Neuronal stem cell (in vitro differentiated cells): ENCODE measurements at regions not wholly inside any gene's neighbourhood (a gene's known extent, or its start where the extent isn't known, plus 50 kb on each side); places are given as distances from the start of the nearest gene placed in this dataset.
A peak's percentile ranks its signal among the peaks of the same experiment; 100 is the strongest.

ENCODE experiments used
- DNase-seq: peaks from one replicate; pipeline ENCODE4 v3.0.0-alpha.2; 2013; ENCODE audit warnings: low spot score
- H2AFZ ChIP-seq: one replicate; pipeline ENCODE4 v1.6.1; 2013; ENCODE audit warnings: mild to moderate bottlenecking, low read length, inconsistent platforms
- H2AK5ac ChIP-seq: 2 replicates; pipeline ENCODE4 v1.6.1; 2013; ENCODE audit warnings: low read depth, mild to moderate bottlenecking, inconsistent platforms, low read length, moderate library complexity, mixed read lengths
- H2BK120ac ChIP-seq: 2 replicates; pipeline ENCODE4 v1.6.1; 2013; ENCODE audit warnings: low read depth, mild to moderate bottlenecking, inconsistent platforms, low read length, moderate library complexity, mixed read lengths
- H2BK12ac ChIP-seq: one replicate; pipeline ENCODE4 v1.6.1; 2013; ENCODE audit warnings: low read length, inconsistent platforms
- H2BK15ac ChIP-seq: 2 replicates; pipeline ENCODE4 v1.6.1; 2013; ENCODE audit warnings: mild to moderate bottlenecking, low read length, inconsistent platforms, mixed read lengths
- H2BK5ac ChIP-seq: one replicate; pipeline ENCODE4 v1.6.1; 2013; ENCODE audit warnings: inconsistent platforms, mild to moderate bottlenecking, low read length, moderate library complexity
- H3K14ac ChIP-seq: one replicate; pipeline ENCODE4 v1.6.1; 2013; ENCODE audit warnings: low read length, inconsistent platforms
- H3K18ac ChIP-seq: 2 replicates; pipeline ENCODE4 v1.6.1; 2013; ENCODE audit warnings: low read length, inconsistent platforms
- H3K23ac ChIP-seq: 2 replicates; pipeline ENCODE4 v1.6.1; 2013; ENCODE audit warnings: low read depth, mild to moderate bottlenecking, mixed read lengths, low read length, inconsistent platforms; ENCODE audit not compliant: poor library complexity
- H3K27ac ChIP-seq: replicated peaks from 3 replicates; pipeline ENCODE4 v1.5.1; 2013; ENCODE audit warnings: low read length, inconsistent platforms
- H3K27me3 ChIP-seq, 3 experiments: 2 replicates each; pipeline ENCODE4 v1.6.1; 2013; ENCODE audit warnings: low read length in 3 of 3, mild to moderate bottlenecking in 2 of 3, inconsistent platforms in 1 of 3, low read depth in 1 of 3, mixed read lengths in 1 of 3, moderate library complexity in 1 of 3; ENCODE audit not compliant: control insufficient read depth in 3 of 3, insufficient read depth in 3 of 3
- H3K36me3 ChIP-seq, 2 donors: replicated peaks in 1 of 2; 2 replicates each; pipeline ENCODE4 v1.6.1; 2013; ENCODE audit warnings: low read length in 2 of 2; ENCODE audit not compliant: control insufficient read depth in 2 of 2, insufficient read depth in 2 of 2
- H3K4ac ChIP-seq: 2 replicates; pipeline ENCODE4 v1.6.1; 2013; ENCODE audit warnings: inconsistent platforms, mild to moderate bottlenecking, low read length, moderate library complexity
- H3K4me1 ChIP-seq, 2 donors: 1 replicate in 1 of 2; 2 replicates in 1 of 2; pipeline ENCODE4 v1.6.1; 2013; ENCODE audit warnings: low read length in 2 of 2, low read depth in 1 of 2; ENCODE audit not compliant: control insufficient read depth in 2 of 2, insufficient read depth in 1 of 2
- H3K4me2 ChIP-seq: one replicate; pipeline ENCODE4 v1.6.1; 2013; ENCODE audit warnings: mild to moderate bottlenecking, low read length, inconsistent platforms; ENCODE audit not compliant: insufficient read depth, poor library complexity, severe bottlenecking
- H3K4me3 ChIP-seq, 2 donors: 2 replicates each; pipeline ENCODE4 v1.5.1; 2013; ENCODE audit warnings: low read length in 2 of 2, mild to moderate bottlenecking in 2 of 2, inconsistent platforms in 1 of 2, moderate library complexity in 1 of 2
- H3K79me1 ChIP-seq: one replicate; pipeline ENCODE4 v1.6.1; 2013; ENCODE audit warnings: low read depth, mild to moderate bottlenecking, inconsistent platforms, low read length, moderate library complexity
- H3K9ac ChIP-seq: one replicate; pipeline ENCODE4 v1.6.1; 2013; ENCODE audit warnings: mild to moderate bottlenecking, low read depth, low read length, inconsistent platforms; ENCODE audit not compliant: poor library complexity
- H3K9me3 ChIP-seq, 2 donors: replicated peaks in 1 of 2; 2 replicates each; pipeline versions ENCODE3 to v1.6.1; 2013; ENCODE audit warnings: low read length in 2 of 2, mild to moderate bottlenecking in 2 of 2, inconsistent platforms in 1 of 2, low read depth in 1 of 2, mixed read lengths in 1 of 2, moderate library complexity in 1 of 2; ENCODE audit not compliant: control insufficient read depth in 2 of 2, insufficient read depth in 1 of 2
- H4K8ac ChIP-seq: one replicate; pipeline ENCODE4 v1.6.1; 2013; ENCODE audit warnings: low read depth, mild to moderate bottlenecking, inconsistent platforms, low read length, moderate library complexity
- H4K91ac ChIP-seq: one replicate; pipeline ENCODE4 v1.6.1; 2013; ENCODE audit warnings: low read length, low read depth, mild to moderate bottlenecking, inconsistent platforms; ENCODE audit not compliant: poor library complexity
- WGBS, 2 donors: extraction: QIAGEN DNeasy Blood & Tissue Kit; methylation state at CpG; one replicate each; pipeline ENCODE4 v1.1.7; 2013; ENCODE audit warnings: missing lambda C conversion rate in 2 of 2, mixed read lengths in 1 of 2; ENCODE audit not compliant: insufficient read length in 2 of 2, insufficient replicate concordance in 1 of 2; ENCODE audit errors: extremely low coverage in 2 of 2; 5-methylcytosine and 5-hydroxymethylcytosine counted together

GRCh38 chr18:76589316-76589715 lies 94.3 kb upstream of the ZNF516 start:
- H3K4me3 ChIP-seq = no peak overlapping the region
- no peak overlapping the region for H2BK5ac ChIP-seq
- H2BK12ac ChIP-seq = no peak overlapping the region
- no peak for DNase-seq
- no CpG with 5 or more reads among the region's 1 CpG for WGBS, 2 donors
- H3K36me3 ChIP-seq = peaks cover 0 to 2% of the 10 kb centered on the region in 2 donors
- peaks cover 2 to 6% of the 10 kb centered on the region in 2 donors for H3K9me3 ChIP-seq
- H2AFZ ChIP-seq = peak overlapping the region; percentile 81
- no peak overlapping the region for H4K8ac ChIP-seq
- H2BK120ac ChIP-seq = no peak overlapping the region
- no peak overlapping the region for H3K23ac ChIP-seq
- H3K18ac ChIP-seq = no peak overlapping the region
- H3K27ac ChIP-seq = no peak overlapping the region
- H3K27me3 ChIP-seq = peaks cover 0 to 7% (median 0%) of the 10 kb centered on the region in 3 experiments
- no peak overlapping the region for H3K4ac ChIP-seq
- H3K79me1 ChIP-seq = peaks cover 2% of the 10 kb centered on the region
- H3K9ac ChIP-seq = no peak overlapping the region
- no peak overlapping the region for H3K4me2 ChIP-seq
- no peak overlapping the region for H2BK15ac ChIP-seq
- no peak overlapping the region for H4K91ac ChIP-seq
- H3K4me1 ChIP-seq = peaks cover 8 to 11% of the 10 kb centered on the region in 2 donors
- no peak overlapping the region for H3K14ac ChIP-seq
- no peak overlapping the region for H2AK5ac ChIP-seq

- Histone ChIP-seq H2BK5ac (no peak overlapping the region), H3K27me3 (peaks cover 0 to 7% (median 0%) of the 10 kb centered on the region in 3 experiments), H2BK12ac (no peak overlapping the region), H3K23ac (no peak overlapping the region), H3K4ac (no peak overlapping the region), H2AFZ (peak overlapping the region; percentile 81), H3K36me3 (peaks cover 0 to 2% of the 10 kb centered on the region in 2 donors), H3K9ac (no peak overlapping the region), H3K27ac (no peak overlapping the region), H3K18ac (no peak overlapping the region), H3K4me3 (peak overlapping the region in 1 of 2 donors; percentile 4), H3K9me3 (peaks cover 2 to 6% of the 10 kb centered on the region in 2 donors), H4K91ac (no peak overlapping the region), H3K4me1 (peaks cover 8 to 11% of the 10 kb centered on the region in 2 donors), H3K14ac (no peak overlapping the region), H2BK120ac (no peak overlapping the region), H3K4me2 (peak overlapping the region; percentile 36), H3K79me1 (peaks cover 2% of the 10 kb centered on the region), H4K8ac (no peak overlapping the region), H2AK5ac (no peak overlapping the region), H2BK15ac (no peak overlapping the region)
- no peak for DNase-seq
- WGBS, 2 donors = no CpG with 5 or more reads among the region's 21 CpGs
Measured at GRCh38 chr18:76588601-76589226, 93.7 kb upstream of the ZNF516 start.

- Histone ChIP-seq H2AFZ (peak overlapping the region; percentile 81), H3K9me3 (peaks cover 2 to 6% of the 10 kb centered on the region in 2 donors), H3K36me3 (peaks cover 0 to 2% of the 10 kb centered on the region in 2 donors), H3K4ac (no peak overlapping the region), H3K23ac (no peak overlapping the region), H2BK120ac (no peak overlapping the region), H3K18ac (no peak overlapping the region), H2BK15ac (no peak overlapping the region), H3K4me3 (no peak overlapping the region), H3K14ac (no peak overlapping the region), H3K4me2 (no peak overlapping the region), H3K27me3 (peaks cover 0 to 7% (median 0%) of the 10 kb centered on the region in 3 experiments), H4K8ac (no peak overlapping the region), H3K9ac (no peak overlapping the region), H2AK5ac (no peak overlapping the region), H3K4me1 (peaks cover 7 to 11% of the 10 kb centered on the region in 2 donors), H4K91ac (no peak overlapping the region), H3K79me1 (peaks cover 2% of the 10 kb centered on the region), H3K27ac (no peak overlapping the region), H2BK5ac (no peak overlapping the region), H2BK12ac (no peak overlapping the region)
- DNase-seq = no peak
- WGBS, 2 donors = no CpG with 5 or more reads among the region's 2 CpGs
Measured at GRCh38 chr18:76587879-76588271, 92.8 kb upstream of the ZNF516 start.

- no CpG with 5 or more reads among the region's 30 CpGs for WGBS, 2 donors
- no peak overlapping the region for H3K14ac ChIP-seq
Measured at GRCh38 chr18:76587147-76587878, 92.3 kb upstream of the ZNF516 start.

More at GRCh38 chr18:76587147-76587878, 92.3 kb upstream of the ZNF516 start:
- no peak overlapping the region for H3K4me2 ChIP-seq
- H2BK15ac ChIP-seq = no peak overlapping the region
- H2BK12ac ChIP-seq = no peak overlapping the region
- peaks cover 2 to 6% of the 10 kb centered on the region in 2 donors for H3K9me3 ChIP-seq
- no peak overlapping the region for H3K9ac ChIP-seq
- H2BK5ac ChIP-seq = no peak overlapping the region
- DNase-seq = no peak
- H3K27ac ChIP-seq = no peak overlapping the region
- peaks cover 2% of the 10 kb centered on the region for H3K79me1 ChIP-seq
- H2AK5ac ChIP-seq = no peak overlapping the region
- no peak overlapping the region for H3K4ac ChIP-seq
- no peak overlapping the region for H2AFZ ChIP-seq
- peaks cover 6 to 11% of the 10 kb centered on the region in 2 donors for H3K4me1 ChIP-seq
- H4K8ac ChIP-seq = no peak overlapping the region
- peaks cover 0 to 11% (median 0%) of the 10 kb centered on the region in 3 experiments for H3K27me3 ChIP-seq
- no peak overlapping the region for H3K18ac ChIP-seq
- no peak overlapping the region for H3K23ac ChIP-seq
- peak overlapping the region in 1 of 2 donors; percentile 62 for H3K4me3 ChIP-seq
- no peak overlapping the region for H2BK120ac ChIP-seq
- peaks cover 0 to 2% of the 10 kb centered on the region in 2 donors for H3K36me3 ChIP-seq
- H4K91ac ChIP-seq = no peak overlapping the region
